A549 (cell line): ENCODE measurements at regions not wholly inside any gene's neighbourhood (a gene's known extent, or its start where the extent isn't known, plus 50 kb on each side); places are given as distances from the start of the nearest gene placed in this dataset.
A peak's percentile ranks its signal among the peaks of the same experiment; 100 is the strongest.

Source experiments
- ATAC-seq, 2 experiments: fragments of 200-7000 bp in 1 of 2; fragments of >200 bp in 1 of 2; cut with Nextera tagmentation in 1 of 2; cut with Tn5 transposase in 1 of 2; 3 replicates each; pipeline versions ENCODE4 v1.8.0 to v1.9.1; 2018 to 2020; ENCODE audit warnings: mild to moderate bottlenecking in 1 of 2, moderate library complexity in 1 of 2
- CTCF ChIA-PET: fragments of 300-600 bp; sonication (Branson Sonifier 250); formaldehyde crosslinking; extraction: SDS; loops from one replicate; lab custom pipeline; 2021; ENCODE audit warnings: antibody characterized with exemption, inconsistent platforms; lab: Yijun Ruan, JAX
- POLR2A ChIA-PET: fragments of 350-600 bp; formaldehyde crosslinking; extraction: SDS; loops from one replicate; lab custom pipeline; 2021; ENCODE audit warnings: antibody characterized with exemption, inconsistent platforms; lab: Yijun Ruan, JAX
- DNase-seq, 2 experiments: peaks; one replicate each; pipeline versions ENCODE4 v3.0.0 to v3.0.0-alpha.2; 2011 to 2016; ENCODE audit warnings: low read depth in 1 of 2, low spot score in 1 of 2
- FAIRE-seq: peaks from 2 replicates; lab custom pipeline; 2011; peaks lifted over from hg19 to GRCh38; lab: Jason Lieb, UNC
- H3K27ac ChIP-seq, 2 experiments: fragments of >200 bp; sonication (Bioruptor Twin); formaldehyde crosslinking; 3 replicates each; pipeline ENCODE4 v1.5.1; 2016 to 2017
- H3K4me1 ChIP-seq: fragments of >200 bp; sonication (Bioruptor Twin); formaldehyde crosslinking; 3 replicates; pipeline ENCODE4 v1.6.1; 2016
- H3K4me2 ChIP-seq: fragments of >200 bp; sonication (Bioruptor Twin); formaldehyde crosslinking; 3 replicates; pipeline ENCODE4 v1.6.1; 2016
- H3K4me3 ChIP-seq: fragments of >200 bp; sonication (Bioruptor Twin); formaldehyde crosslinking; 3 replicates; pipeline ENCODE4 v1.5.1; 2016
- H3K9me3 ChIP-seq: fragments of >200 bp; sonication (Bioruptor Twin); formaldehyde crosslinking; 3 replicates; pipeline ENCODE4 v1.6.1; 2016
- CBX2 ChIP-seq: fragments of 200-600 bp; sonication (generic); IDR thresholded peaks from 2 replicates; pipeline ENCODE4 v1.6.1; 2016; ENCODE audit warnings: low read depth, mild to moderate bottlenecking, borderline replicate concordance
- CEBPB ChIP-seq, 2 experiments: fragments of >200 bp in 1 of 2; sonication (Bioruptor Twin) in 1 of 2; formaldehyde crosslinking in 1 of 2; IDR thresholded peaks; 2 replicates each; pipeline ENCODE4 v1.6.1; 2012 to 2016
- EHF ChIP-seq: fragments of 250-450 bp; sonication (Bioruptor Pico); IDR thresholded peaks from 2 replicates; pipeline ENCODE4 v1.5.0; 2020; ENCODE audit warnings: mild to moderate bottlenecking
- FOSB ChIP-seq: fragments of 250-450 bp; sonication (Bioruptor Pico); IDR thresholded peaks from 2 replicates; pipeline ENCODE4 v1.5.0; 2020; ENCODE audit warnings: mild to moderate bottlenecking, moderate library complexity
- FOSL2 ChIP-seq, 2 experiments: fragments of 450-650 bp in 1 of 2; fragments of >200 bp in 1 of 2; sonication (Bioruptor Twin) in 1 of 2; formaldehyde crosslinking; IDR thresholded peaks; 2 replicates each; pipeline versions ENCODE4 v1.5.0 to v1.6.1; 2016 to 2020; ENCODE audit warnings: mild to moderate bottlenecking in 1 of 2, moderate library complexity in 1 of 2
- FOXS1 ChIP-seq: fragments of 250-450 bp; sonication (Bioruptor Pico); IDR thresholded peaks from 2 replicates; pipeline ENCODE4 v1.5.0; 2020; ENCODE audit warnings: mild to moderate bottlenecking, moderate library complexity
- GATA3 ChIP-seq: IDR thresholded peaks from 2 replicates; pipeline ENCODE4 v1.6.1; 2012; ENCODE audit warnings: borderline replicate concordance
- HEYL ChIP-seq: fragments of 250-450 bp; sonication (Bioruptor Pico); IDR thresholded peaks from 2 replicates; pipeline ENCODE4 v1.8.0; 2021; ENCODE audit warnings: mild to moderate bottlenecking, moderate library complexity
- JUN ChIP-seq, 2 experiments: fragments of >200 bp; sonication (Bioruptor Twin); formaldehyde crosslinking; IDR thresholded peaks; 2 replicates in 1 of 2; 3 replicates in 1 of 2; pipeline ENCODE4 v1.6.1; 2016 to 2017
- JUNB ChIP-seq: fragments of >200 bp; sonication (Bioruptor Twin); formaldehyde crosslinking; IDR thresholded peaks from 2 replicates; pipeline ENCODE4 v1.6.1; 2016
- KDM5A ChIP-seq: fragments of 200-600 bp; sonication (generic); IDR thresholded peaks from 2 replicates; pipeline ENCODE4 v1.6.1; 2016; ENCODE audit warnings: antibody characterized with exemption, mild to moderate bottlenecking
- MAFK ChIP-seq: fragments of 450-650 bp; IDR thresholded peaks from 2 replicates; pipeline ENCODE4 v1.6.1; 2014; ENCODE audit not compliant: partially characterized antibody
- MYC ChIP-seq: IDR thresholded peaks from 2 replicates; pipeline ENCODE4 v1.6.1; 2012; ENCODE audit warnings: mild to moderate bottlenecking, inconsistent platforms, low read length, improper control_type of control experiment, borderline replicate concordance
- RAD21 ChIP-seq, 2 experiments: fragments of >200 bp in 1 of 2; sonication (Bioruptor Twin) in 1 of 2; formaldehyde crosslinking in 1 of 2; IDR thresholded peaks in 1 of 2; conservative IDR thresholded peaks in 1 of 2; 2 replicates in 1 of 2; 3 replicates in 1 of 2; pipeline ENCODE4 v1.6.1; 2012 to 2018; ENCODE audit warnings: inconsistent platforms in 1 of 2
- TP53 ChIP-seq: fragments of 250-450 bp; sonication (Bioruptor Pico); IDR thresholded peaks from 2 replicates; pipeline ENCODE4 v1.5.0; 2021; ENCODE audit warnings: mild to moderate bottlenecking, moderate library complexity
- ZC3H11A ChIP-seq: fragments of 450-650 bp; IDR thresholded peaks from 2 replicates; pipeline ENCODE4 v1.6.1; 2014; ENCODE audit warnings: antibody characterized with exemption, mild to moderate bottlenecking
- WGBS: methylation state at CpG from one replicate; pipeline ENCODE4 v1.1.6; 2017; ENCODE audit errors: missing lambda C conversion rate; 5-methylcytosine and 5-hydroxymethylcytosine counted together
- TF ChIP-seq, protein P1 (sequence below): fragments of 450-650 bp; IDR thresholded peaks from 2 replicates; pipeline ENCODE4 v1.6.1; 2014; ENCODE audit warnings: antibody characterized with exemption
- TF ChIP-seq, protein P2 (sequence below): fragments of 200-600 bp; sonication (generic); IDR thresholded peaks from 2 replicates; pipeline ENCODE4 v1.6.1; 2016; ENCODE audit warnings: antibody characterized with exemption, mild to moderate bottlenecking, moderate library complexity
- TF ChIP-seq, protein P3 (sequence below): IDR thresholded peaks from 2 replicates; pipeline ENCODE4 v1.6.1; 2012

DNA sequence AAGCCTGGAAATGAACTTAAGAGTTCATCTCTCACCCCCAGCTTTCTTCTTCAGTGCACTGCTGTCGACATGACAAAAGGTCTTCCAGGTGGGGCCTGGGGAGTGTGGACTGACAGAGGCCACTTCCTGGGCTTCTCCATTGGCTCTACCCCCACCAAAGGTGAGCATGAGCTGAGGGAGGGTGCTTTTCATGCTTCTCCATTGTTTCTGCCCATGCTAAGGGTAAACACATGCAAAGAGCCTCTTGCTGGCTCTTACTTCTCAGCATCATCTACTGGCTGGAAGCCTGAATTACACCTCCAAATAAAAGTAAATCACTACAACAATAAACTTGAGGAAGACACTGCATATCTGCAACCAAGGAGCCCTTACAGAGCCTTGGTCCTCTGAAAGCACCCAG is 227.2 kb downstream of the EPM2A start:
- no peak overlapping the region for H3K4me2 ChIP-seq
- H3K4me3 ChIP-seq = no peak overlapping the region
- ATAC-seq (no peak), FAIRE-seq (no peak), DNase-seq (peak in 1 of 2 experiments; percentile 3)
- WGBS = 0% methylated on average over 1 of the region's 1 CpG
- no peaks in the 10 kb centered on the region for H3K4me1 ChIP-seq
- ChIA-PET POLR2A (no interaction called here), CTCF (no interaction called here)
- H3K9me3 ChIP-seq = no peaks in the 10 kb centered on the region; the same call in 2 of the 3 replicates
- H3K27ac ChIP-seq = no peak overlapping the region
- TF ChIP-seq, protein P1, sequence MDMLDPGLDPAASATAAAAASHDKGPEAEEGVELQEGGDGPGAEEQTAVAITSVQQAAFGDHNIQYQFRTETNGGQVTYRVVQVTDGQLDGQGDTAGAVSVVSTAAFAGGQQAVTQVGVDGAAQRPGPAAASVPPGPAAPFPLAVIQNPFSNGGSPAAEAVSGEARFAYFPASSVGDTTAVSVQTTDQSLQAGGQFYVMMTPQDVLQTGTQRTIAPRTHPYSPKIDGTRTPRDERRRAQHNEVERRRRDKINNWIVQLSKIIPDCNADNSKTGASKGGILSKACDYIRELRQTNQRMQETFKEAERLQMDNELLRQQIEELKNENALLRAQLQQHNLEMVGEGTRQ = no peak
- TF ChIP-seq RAD21 (conservative IDR thresholded peaks at IDR 0.05 in 1 of 2, IDR thresholded peaks at IDR 0.05 in 1 of 2) = peak in 1 of 2 experiments; percentile 22; a peak in 1 of 5 replicates

DNA sequence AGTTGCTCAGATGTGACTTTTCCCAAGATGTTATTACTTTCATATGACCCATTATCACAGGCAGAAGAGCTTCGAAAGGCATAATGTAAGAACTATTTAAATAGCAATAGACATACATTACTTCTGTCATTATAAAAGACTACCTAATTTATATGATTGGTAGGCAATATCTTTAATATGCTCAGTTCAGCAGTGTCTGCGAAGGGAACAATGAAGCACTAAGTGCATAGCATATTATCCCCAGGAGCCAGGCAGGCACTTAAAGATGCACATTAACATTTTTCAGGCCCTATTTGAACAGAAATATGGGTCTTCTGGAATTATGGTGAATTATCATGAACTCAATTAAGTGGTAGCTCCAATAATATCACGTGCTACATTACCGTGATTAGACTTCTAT is 217.8 kb downstream of the EPM2A start:
- 35% methylated on average over 4 of the region's 4 CpGs for WGBS
- ChIA-PET POLR2A (no interaction called here), CTCF (no interaction called here)

DNA sequence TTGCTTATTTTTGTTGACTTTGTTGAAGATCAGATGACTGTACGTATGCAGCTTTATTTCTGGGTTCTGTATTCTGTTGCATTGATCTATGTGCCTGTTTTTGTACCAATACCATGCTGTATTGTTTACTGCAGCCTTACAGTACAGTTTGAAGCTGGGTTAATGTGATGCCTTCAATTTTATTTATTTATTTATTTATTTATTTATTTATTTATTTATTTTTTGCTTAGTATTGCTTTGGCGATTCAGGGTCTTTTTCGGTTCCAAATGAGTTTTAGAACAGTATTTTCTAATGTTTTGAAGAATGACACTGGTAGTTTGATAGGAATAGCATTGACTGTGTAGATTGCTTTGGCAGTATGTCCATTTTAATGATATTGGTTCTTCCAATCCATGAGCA is 210.3 kb downstream of the EPM2A start:
- POLR2A ChIA-PET = no interaction called here
- DNase-seq (no peak), FAIRE-seq (no peak), ATAC-seq (no peak)
- Histone ChIP-seq H3K4me2 (no peak overlapping the region), H3K4me1 (no peaks in the 10 kb centered on the region), H3K9me3 (no peaks in the 10 kb centered on the region), H3K4me3 (no peak overlapping the region), H3K27ac (no peak overlapping the region)
- TF ChIP-seq ZC3H11A = peak; percentile 64
- TF ChIP-seq, protein P2, sequence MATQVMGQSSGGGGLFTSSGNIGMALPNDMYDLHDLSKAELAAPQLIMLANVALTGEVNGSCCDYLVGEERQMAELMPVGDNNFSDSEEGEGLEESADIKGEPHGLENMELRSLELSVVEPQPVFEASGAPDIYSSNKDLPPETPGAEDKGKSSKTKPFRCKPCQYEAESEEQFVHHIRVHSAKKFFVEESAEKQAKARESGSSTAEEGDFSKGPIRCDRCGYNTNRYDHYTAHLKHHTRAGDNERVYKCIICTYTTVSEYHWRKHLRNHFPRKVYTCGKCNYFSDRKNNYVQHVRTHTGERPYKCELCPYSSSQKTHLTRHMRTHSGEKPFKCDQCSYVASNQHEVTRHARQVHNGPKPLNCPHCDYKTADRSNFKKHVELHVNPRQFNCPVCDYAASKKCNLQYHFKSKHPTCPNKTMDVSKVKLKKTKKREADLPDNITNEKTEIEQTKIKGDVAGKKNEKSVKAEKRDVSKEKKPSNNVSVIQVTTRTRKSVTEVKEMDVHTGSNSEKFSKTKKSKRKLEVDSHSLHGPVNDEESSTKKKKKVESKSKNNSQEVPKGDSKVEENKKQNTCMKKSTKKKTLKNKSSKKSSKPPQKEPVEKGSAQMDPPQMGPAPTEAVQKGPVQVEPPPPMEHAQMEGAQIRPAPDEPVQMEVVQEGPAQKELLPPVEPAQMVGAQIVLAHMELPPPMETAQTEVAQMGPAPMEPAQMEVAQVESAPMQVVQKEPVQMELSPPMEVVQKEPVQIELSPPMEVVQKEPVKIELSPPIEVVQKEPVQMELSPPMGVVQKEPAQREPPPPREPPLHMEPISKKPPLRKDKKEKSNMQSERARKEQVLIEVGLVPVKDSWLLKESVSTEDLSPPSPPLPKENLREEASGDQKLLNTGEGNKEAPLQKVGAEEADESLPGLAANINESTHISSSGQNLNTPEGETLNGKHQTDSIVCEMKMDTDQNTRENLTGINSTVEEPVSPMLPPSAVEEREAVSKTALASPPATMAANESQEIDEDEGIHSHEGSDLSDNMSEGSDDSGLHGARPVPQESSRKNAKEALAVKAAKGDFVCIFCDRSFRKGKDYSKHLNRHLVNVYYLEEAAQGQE = no peak
- CTCF ChIA-PET = interaction anchor here (0.9 kb wide), 1 partner anchor 24 kb away, joined by 3 read pairs; no protein-coding TSS in a partner anchor
- 12% methylated on average over 3 of the region's 3 CpGs for whole genome bisulfite sequencing

More for the DNA sequence above, 217.8 kb downstream of the EPM2A start:
- Histone ChIP-seq H3K27ac (no peak overlapping the region), H3K4me2 (no peak overlapping the region), H3K4me1 (no peaks in the 10 kb centered on the region), H3K9me3 (no peaks in the 10 kb centered on the region), H3K4me3 (no peak overlapping the region)
- TF ChIP-seq, protein P1 = no peak
- TF ChIP-seq GATA3 (no peak), FOSL2 (IDR thresholded peaks at IDR 0.05) (no peak), FOSL2 (CRISPR knock-in tag; IDR thresholded peaks at IDR 0.05) (no peak), FOXS1 (CRISPR knock-in tag) (no peak), MAFK (no peak), ZC3H11A (no peak), CBX2 (no peak), CEBPB (IDR thresholded peaks at IDR 0.05) (no peak), HEYL (CRISPR knock-in tag) (no peak), JUNB (no peak), MYC (no peak), KDM5A (no peak), EHF (CRISPR knock-in tag) (no peak), JUN (IDR thresholded peaks at IDR 0.05) (no peak), TP53 (CRISPR knock-in tag) (no peak), FOSB (CRISPR knock-in tag) (no peak)
- TF ChIP-seq, protein P3, sequence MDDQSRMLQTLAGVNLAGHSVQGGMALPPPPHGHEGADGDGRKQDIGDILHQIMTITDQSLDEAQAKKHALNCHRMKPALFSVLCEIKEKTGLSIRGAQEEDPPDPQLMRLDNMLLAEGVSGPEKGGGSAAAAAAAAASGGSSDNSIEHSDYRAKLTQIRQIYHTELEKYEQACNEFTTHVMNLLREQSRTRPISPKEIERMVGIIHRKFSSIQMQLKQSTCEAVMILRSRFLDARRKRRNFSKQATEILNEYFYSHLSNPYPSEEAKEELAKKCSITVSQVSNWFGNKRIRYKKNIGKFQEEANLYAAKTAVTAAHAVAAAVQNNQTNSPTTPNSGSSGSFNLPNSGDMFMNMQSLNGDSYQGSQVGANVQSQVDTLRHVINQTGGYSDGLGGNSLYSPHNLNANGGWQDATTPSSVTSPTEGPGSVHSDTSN = no peak
- DNase-seq = no peak
- FAIRE-seq = no peak
- no peak for ATAC-seq
